Tibial nerve (tissue), 4 donors: ENCODE measurements at regions not wholly inside any gene's neighbourhood (a gene's known extent, or its start where the extent isn't known, plus 50 kb on each side); places are given as distances from the start of the nearest gene placed in this dataset.
A peak's percentile ranks its signal among the peaks of the same experiment; 100 is the strongest.

ENCODE experiments used
- DNase-seq, 2 donors: peaks; one replicate each; pipeline ENCODE4 v3.0.0-alpha.2; 2019; ENCODE audit warnings: low spot score in 2 of 2
- H3K27ac ChIP-seq, 4 donors: fragments of 200-600 bp; sonication (generic) in 3 of 4; one replicate each; pipeline ENCODE4 v1.5.1; 2017 to 2019; ENCODE audit warnings: mild to moderate bottlenecking in 1 of 4
- H3K27me3 ChIP-seq, 2 donors: fragments of 200-600 bp; sonication (generic) in 1 of 2; one replicate each; pipeline versions ENCODE4 v1.5.1 to v1.6.0; 2017 to 2019
- H3K36me3 ChIP-seq, 3 donors: fragments of 200-600 bp; sonication (generic); one replicate each; pipeline ENCODE4 v1.5.1; 2018 to 2019
- H3K4me1 ChIP-seq, 4 donors: fragments of 200-600 bp; sonication (generic) in 3 of 4; one replicate each; pipeline ENCODE4 v1.5.1; 2017 to 2019
- H3K4me3 ChIP-seq, 4 donors: fragments of 200-600 bp; sonication (generic) in 3 of 4; one replicate each; pipeline ENCODE4 v1.5.1; 2017 to 2019; ENCODE audit warnings: mild to moderate bottlenecking in 1 of 4, moderate library complexity in 1 of 4
- H3K9me3 ChIP-seq, 4 donors: fragments of 200-600 bp; sonication (generic) in 3 of 4; one replicate each; pipeline ENCODE4 v1.5.1; 2017 to 2019
- EP300 ChIP-seq, 2 donors: sonication (generic); formaldehyde crosslinking; IDR thresholded peaks; one replicate each; pipeline ENCODE4 v1.6.1; 2017; ENCODE audit warnings: antibody characterized with exemption in 2 of 2, mild to moderate bottlenecking in 1 of 2
- POLR2A ChIP-seq, 2 donors: fragments of 450-650 bp; IDR thresholded peaks; one replicate each; pipeline ENCODE4 v1.6.1; 2017; ENCODE audit warnings: antibody characterized with exemption in 2 of 2, mild to moderate bottlenecking in 2 of 2, moderate library complexity in 2 of 2
- WGBS, 2 donors: methylation state at CpG; one replicate each; pipeline ENCODE4 v1.1.5; 2018; 5-methylcytosine and 5-hydroxymethylcytosine counted together
- TF ChIP-seq, protein P1 (sequence below), 5 experiments: fragments of 200-600 bp in 3 of 5; fragments of 450-650 bp in 2 of 5; sonication (generic) in 3 of 5; IDR thresholded peaks; one replicate each; pipeline ENCODE4 v1.5.1; 2016 to 2019; ENCODE audit warnings: antibody characterized with exemption in 5 of 5, mild to moderate bottlenecking in 3 of 5, moderate library complexity in 2 of 5

- H3K27ac ChIP-seq = no peak overlapping the region
- WGBS, 2 donors = 65 to 68% methylated on average over 4 of the region's 4 CpGs
- no peak overlapping the region for H3K4me3 ChIP-seq
- no peaks in the 10 kb centered on the region for H3K36me3 ChIP-seq
- TF ChIP-seq, protein P1, sequence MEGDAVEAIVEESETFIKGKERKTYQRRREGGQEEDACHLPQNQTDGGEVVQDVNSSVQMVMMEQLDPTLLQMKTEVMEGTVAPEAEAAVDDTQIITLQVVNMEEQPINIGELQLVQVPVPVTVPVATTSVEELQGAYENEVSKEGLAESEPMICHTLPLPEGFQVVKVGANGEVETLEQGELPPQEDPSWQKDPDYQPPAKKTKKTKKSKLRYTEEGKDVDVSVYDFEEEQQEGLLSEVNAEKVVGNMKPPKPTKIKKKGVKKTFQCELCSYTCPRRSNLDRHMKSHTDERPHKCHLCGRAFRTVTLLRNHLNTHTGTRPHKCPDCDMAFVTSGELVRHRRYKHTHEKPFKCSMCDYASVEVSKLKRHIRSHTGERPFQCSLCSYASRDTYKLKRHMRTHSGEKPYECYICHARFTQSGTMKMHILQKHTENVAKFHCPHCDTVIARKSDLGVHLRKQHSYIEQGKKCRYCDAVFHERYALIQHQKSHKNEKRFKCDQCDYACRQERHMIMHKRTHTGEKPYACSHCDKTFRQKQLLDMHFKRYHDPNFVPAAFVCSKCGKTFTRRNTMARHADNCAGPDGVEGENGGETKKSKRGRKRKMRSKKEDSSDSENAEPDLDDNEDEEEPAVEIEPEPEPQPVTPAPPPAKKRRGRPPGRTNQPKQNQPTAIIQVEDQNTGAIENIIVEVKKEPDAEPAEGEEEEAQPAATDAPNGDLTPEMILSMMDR (IDR thresholded peaks at IDR 0.05) = no peak
- TF ChIP-seq POLR2A (IDR thresholded peaks at IDR 0.05) = no peak
- TF ChIP-seq EP300 (IDR thresholded peaks at IDR 0.05) = no peak
- peaks cover 0 to 7% (median 3%) of the 10 kb centered on the region in 4 donors for H3K4me1 ChIP-seq
- no peak for DNase-seq
- no peaks in the 10 kb centered on the region for H3K9me3 ChIP-seq
- H3K27me3 ChIP-seq = no peaks in the 10 kb centered on the region
Observed at GRCh38 chr1:91575909-91576519, 75.4 kb downstream of the CDC7 start.

DNA sequence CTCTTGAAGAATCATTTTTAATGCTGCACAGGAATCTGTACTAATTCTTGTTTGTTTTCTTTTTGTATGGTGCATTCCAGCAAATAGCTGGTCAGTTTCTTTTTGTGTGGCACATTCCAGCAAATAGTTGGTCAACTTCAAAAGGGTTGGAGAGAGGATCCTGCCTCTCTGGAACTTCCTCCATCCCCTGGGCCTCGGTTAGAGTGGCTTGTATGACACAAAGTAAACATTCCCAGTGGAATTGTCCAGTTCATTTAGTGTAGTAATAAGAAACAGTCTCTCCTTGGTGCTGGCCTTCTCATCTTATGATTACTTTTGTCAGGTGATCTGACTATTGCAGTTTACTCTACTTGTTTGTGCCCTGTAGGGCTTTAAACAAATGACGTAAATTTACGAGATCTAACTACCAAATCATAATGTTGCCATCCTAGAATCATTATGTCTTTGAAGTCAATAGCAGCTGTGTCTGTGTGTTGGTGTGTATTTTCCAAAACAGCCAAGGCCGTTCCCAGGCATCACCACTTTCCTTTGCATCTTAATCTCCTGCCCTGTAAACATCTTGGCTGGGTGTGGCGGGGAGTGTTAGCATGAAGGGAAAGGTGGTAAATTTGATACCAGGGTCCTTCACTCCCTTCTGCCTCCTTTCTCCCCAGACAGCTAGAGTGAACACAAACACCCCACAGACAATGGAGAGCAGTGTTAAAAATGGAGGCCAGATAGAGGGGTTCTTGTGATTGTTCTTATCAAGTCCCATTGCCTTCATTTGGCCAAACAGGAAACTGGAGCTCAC lies 77.9 kb downstream of the CDC7 start:
- WGBS, 2 donors = 80 to 87% methylated on average over 5 of the region's 5 CpGs
- H3K36me3 ChIP-seq = no peaks in the 10 kb centered on the region
- H3K4me1 ChIP-seq = peaks cover 0 to 12% (median 0%) of the 10 kb centered on the region in 4 donors
- TF ChIP-seq POLR2A (IDR thresholded peaks at IDR 0.05) (no peak), EP300 (IDR thresholded peaks at IDR 0.05) (no peak)
- TF ChIP-seq, protein P1 (IDR thresholded peaks at IDR 0.05) = no peak
- H3K4me3 ChIP-seq = no peak overlapping the region
- H3K27me3 ChIP-seq = no peaks in the 10 kb centered on the region
- no peaks in the 10 kb centered on the region for H3K9me3 ChIP-seq
- H3K27ac ChIP-seq = no peak overlapping the region
- no peak for DNase-seq

GRCh38 chr1:91579658-91580228 lies 79.1 kb downstream of the CDC7 start:
- H3K4me1 ChIP-seq = peaks cover 0 to 13% (median 0%) of the 10 kb centered on the region in 4 donors

DNA sequence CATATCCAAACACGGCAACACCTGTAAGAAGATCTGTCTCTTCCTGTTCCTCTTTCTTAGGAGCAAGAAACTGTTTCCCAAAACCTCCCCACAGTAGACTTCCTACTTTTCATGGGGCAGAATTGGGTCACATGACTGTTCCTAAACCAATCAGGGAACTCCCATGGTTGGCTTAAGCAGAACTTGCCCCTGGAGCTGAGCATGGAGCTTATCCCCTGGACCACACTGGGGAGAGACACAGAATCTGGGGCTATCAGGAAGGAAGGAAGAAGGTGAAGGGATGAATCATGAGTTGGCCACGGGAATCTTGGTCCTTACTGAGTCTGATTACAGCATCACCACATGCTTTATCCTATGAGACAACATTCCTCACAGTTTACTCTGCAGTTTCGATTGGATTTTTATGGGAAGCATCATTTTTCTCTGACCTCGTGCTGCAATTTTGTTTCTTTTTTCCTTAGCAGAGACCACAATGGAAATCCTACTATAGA lies 81.8 kb downstream of the CDC7 start:
- Histone ChIP-seq H3K27me3 (no peaks in the 10 kb centered on the region), H3K4me3 (no peak overlapping the region), H3K4me1 (peaks cover 0 to 13% (median 0%) of the 10 kb centered on the region in 4 donors), H3K27ac (peak overlapping the region in 2 of 4 donors; percentile 37 to 66), H3K9me3 (no peaks in the 10 kb centered on the region), H3K36me3 (no peaks in the 10 kb centered on the region)
- 46 to 50% methylated on average over 4 of the region's 4 CpGs for WGBS, 2 donors
- DNase-seq = peak in 1 of 2 donors; percentile 55
- peak in 1 of 2 donors; percentile 56 for TF ChIP-seq EP300 (IDR thresholded peaks at IDR 0.05)
- TF ChIP-seq, protein P1 (IDR thresholded peaks at IDR 0.05) = no peak

More at GRCh38 chr1:91579658-91580228, 79.1 kb downstream of the CDC7 start:
- DNase-seq = no peak
- WGBS, 2 donors = 68 to 73% methylated on average over 5 of the region's 5 CpGs
- Histone ChIP-seq H3K27me3 (no peaks in the 10 kb centered on the region), H3K4me3 (no peak overlapping the region), H3K9me3 (no peaks in the 10 kb centered on the region), H3K36me3 (no peaks in the 10 kb centered on the region), H3K27ac (no peak overlapping the region)
- TF ChIP-seq, protein P1 (IDR thresholded peaks at IDR 0.05) = no peak
- TF ChIP-seq EP300 (IDR thresholded peaks at IDR 0.05) (no peak), POLR2A (IDR thresholded peaks at IDR 0.05) (no peak)
